Colonic mucosa (tissue), 4 donors: ENCODE measurements at regions not wholly inside any gene's neighbourhood (a gene's known extent, or its start where the extent isn't known, plus 50 kb on each side); places are given as distances from the start of the nearest gene placed in this dataset.

Experiments
- DNase-seq: peaks from one replicate; pipeline ENCODE4 v3.0.0-alpha.2; 2020
- H3K27ac ChIP-seq: fragments of 200-600 bp; one replicate; pipeline ENCODE4 v1.8.0; 2021
- H3K27me3 ChIP-seq: fragments of 200-600 bp; one replicate; pipeline ENCODE4 v1.8.0; 2021
- H3K36me3 ChIP-seq: fragments of 200-600 bp; one replicate; pipeline ENCODE4 v1.8.0; 2021
- H3K4me1 ChIP-seq: fragments of 200-600 bp; one replicate; pipeline ENCODE4 v1.8.0; 2021; ENCODE audit warnings: mild to moderate bottlenecking
- H3K4me3 ChIP-seq: fragments of 200-600 bp; one replicate; pipeline ENCODE4 v1.8.0; 2021
- H3K9ac ChIP-seq, 2 donors: one replicate each; pipeline ENCODE4 v1.7.0; 2013; ENCODE audit warnings: control low read depth in 2 of 2, low read depth in 2 of 2, low read length in 2 of 2
- H3K9me3 ChIP-seq: fragments of 200-600 bp; one replicate; pipeline ENCODE4 v1.8.0; 2021
- CTCF ChIP-seq: fragments of 200-600 bp; IDR thresholded peaks from one replicate; pipeline ENCODE4 v1.8.0; 2022; ENCODE audit warnings: antibody characterized with exemption, mild to moderate bottlenecking
- intact Hi-C: fragments of 100-400 bp; cut with DNase I; formaldehyde crosslinking; loops from one replicate; pipeline ENCODE4 v1.14.1; 2022
- donor health status: healthy.
- donor health status: DM: no; HTN: no; CAD: no.
- donor health status: DM: no; HTN: no; CAD: no.

GRCh38 chr6:40782355-40782754 lies 195.2 kb upstream of the LRFN2 start:
- intact Hi-C loops = no loop called here
- H3K36me3 ChIP-seq = no peaks in the 10 kb centered on the region
- no peak overlapping the region for H3K4me3 ChIP-seq
- no peak for DNase-seq
- no peaks in the 10 kb centered on the region for H3K9me3 ChIP-seq
- H3K4me1 ChIP-seq = no peaks in the 10 kb centered on the region
- TF ChIP-seq CTCF = no peak
- H3K27me3 ChIP-seq = no peaks in the 10 kb centered on the region
- H3K27ac ChIP-seq = no peak overlapping the region
- H3K9ac ChIP-seq = no peak overlapping the region

DNA sequence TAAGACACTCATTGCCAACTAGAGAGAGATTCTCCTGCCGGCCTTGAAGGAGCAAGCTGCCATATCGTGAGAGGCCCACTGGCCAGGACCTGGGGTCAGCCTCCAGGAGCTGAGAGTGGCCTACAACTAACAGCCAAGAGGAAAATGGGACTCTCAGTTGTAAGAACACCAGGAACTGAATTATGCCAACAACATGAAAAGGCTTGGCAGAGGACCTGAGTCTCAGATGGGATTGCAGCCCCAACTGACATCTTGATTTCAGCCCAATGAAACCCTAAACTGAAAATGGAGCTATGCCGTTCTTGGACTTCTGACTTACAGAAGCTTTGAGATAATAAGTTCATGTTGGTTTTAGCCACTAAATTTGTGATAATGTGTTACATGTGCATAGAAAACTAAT lies 193.5 kb upstream of the LRFN2 start:
- intact Hi-C loops = no loop called here
- Histone ChIP-seq H3K27me3 (no peaks in the 10 kb centered on the region), H3K27ac (no peak overlapping the region), H3K36me3 (no peaks in the 10 kb centered on the region), H3K4me1 (no peaks in the 10 kb centered on the region), H3K9ac (no peak overlapping the region), H3K4me3 (no peak overlapping the region), H3K9me3 (no peaks in the 10 kb centered on the region)
- no peak for DNase-seq
- no peak for TF ChIP-seq CTCF

DNA sequence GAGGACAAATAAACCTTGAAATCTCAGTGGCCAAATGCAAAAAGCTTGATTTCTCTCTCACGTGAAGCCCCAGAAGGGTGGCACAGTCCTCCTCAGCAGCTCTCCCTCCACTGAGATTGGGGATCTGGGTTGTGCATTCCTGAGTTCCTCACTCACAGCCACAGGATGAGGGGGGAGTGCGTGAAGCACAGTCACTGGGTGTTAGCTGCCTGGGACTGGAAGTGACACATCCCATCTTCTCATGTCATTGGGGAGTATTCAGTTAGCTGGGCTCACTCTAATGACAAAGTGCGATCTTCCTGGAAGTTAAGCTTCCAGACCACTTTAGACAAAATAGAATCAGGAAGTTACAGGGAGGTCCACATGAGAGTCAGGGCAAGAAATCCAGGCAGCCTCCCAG lies 192.2 kb upstream of the LRFN2 start:
- TF ChIP-seq CTCF = no peak
- no peak overlapping the region for H3K27ac ChIP-seq
- no peaks in the 10 kb centered on the region for H3K27me3 ChIP-seq
- H3K9me3 ChIP-seq = no peaks in the 10 kb centered on the region
- no peaks in the 10 kb centered on the region for H3K36me3 ChIP-seq
- H3K4me3 ChIP-seq = no peak overlapping the region
- no peaks in the 10 kb centered on the region for H3K4me1 ChIP-seq
- intact Hi-C loops = no loop called here
- H3K9ac ChIP-seq = no peak overlapping the region
- DNase-seq = no peak

DNA sequence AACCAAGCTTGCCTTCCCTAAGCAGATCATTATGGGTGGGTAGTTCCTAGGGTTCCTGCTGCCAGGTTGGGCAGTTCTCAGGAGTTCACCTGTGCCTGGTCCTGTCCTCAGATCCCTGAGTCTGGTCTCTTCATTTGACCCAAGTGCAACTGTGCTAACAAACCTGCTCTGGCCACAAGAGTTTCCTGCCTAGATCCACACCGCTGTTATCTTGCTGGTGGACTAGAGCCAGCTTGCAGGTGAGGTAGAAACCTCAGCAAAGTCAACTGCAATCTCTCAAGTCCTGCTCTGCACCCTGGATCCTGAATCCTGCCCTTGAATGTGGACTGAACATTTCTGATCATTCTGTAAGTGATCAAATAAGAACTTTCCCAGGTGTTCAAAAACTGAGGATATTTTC lies 191.8 kb upstream of the LRFN2 start:
- Histone ChIP-seq H3K27ac (no peak overlapping the region), H3K4me1 (no peaks in the 10 kb centered on the region), H3K9ac (no peak overlapping the region), H3K4me3 (no peak overlapping the region), H3K9me3 (no peaks in the 10 kb centered on the region), H3K27me3 (no peaks in the 10 kb centered on the region), H3K36me3 (no peaks in the 10 kb centered on the region)
- intact Hi-C loops = no loop called here
- DNase-seq = no peak
- no peak for TF ChIP-seq CTCF

- no peaks in the 10 kb centered on the region for H3K27me3 ChIP-seq
- intact Hi-C loops = no loop called here
- no peaks in the 10 kb centered on the region for H3K9me3 ChIP-seq
- DNase-seq = no peak
- no peaks in the 10 kb centered on the region for H3K4me1 ChIP-seq
- no peak overlapping the region for H3K27ac ChIP-seq
- no peak for TF ChIP-seq CTCF
- H3K36me3 ChIP-seq = no peaks in the 10 kb centered on the region
- no peak overlapping the region for H3K4me3 ChIP-seq
- no peak overlapping the region for H3K9ac ChIP-seq
Measured at GRCh38 chr6:40778196-40778595, 191.0 kb upstream of the LRFN2 start.

DNA sequence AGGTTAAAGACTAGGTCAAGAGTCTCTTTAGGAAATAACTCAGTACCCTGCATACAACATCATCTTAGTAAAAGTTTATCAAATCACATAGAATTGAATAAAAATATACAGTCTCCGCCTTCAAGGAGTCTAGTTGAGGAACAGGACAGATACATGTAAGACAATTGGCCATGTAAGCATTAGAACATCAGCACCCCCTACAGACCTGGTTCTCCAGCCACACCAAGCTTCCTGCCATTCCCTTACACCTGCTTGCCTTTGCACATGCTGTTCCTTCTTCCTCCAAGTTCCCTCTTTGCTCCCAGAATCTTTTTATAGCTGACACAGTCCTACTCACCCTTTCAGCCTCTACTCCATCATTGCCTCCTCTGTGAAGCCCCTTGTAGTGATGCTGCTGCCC lies 187.8 kb upstream of the LRFN2 start:
- no peaks in the 10 kb centered on the region for H3K4me1 ChIP-seq
- intact Hi-C loops = no loop called here
- H3K27ac ChIP-seq = no peak overlapping the region
- H3K36me3 ChIP-seq = no peaks in the 10 kb centered on the region
- no peak for DNase-seq
- TF ChIP-seq CTCF = no peak
- H3K9me3 ChIP-seq = no peaks in the 10 kb centered on the region
- no peak overlapping the region for H3K9ac ChIP-seq
- no peaks in the 10 kb centered on the region for H3K27me3 ChIP-seq
- H3K4me3 ChIP-seq = no peak overlapping the region
